HEK293 (cell line): ENCODE measurements at regions not wholly inside any gene's neighbourhood (a gene's known extent, or its start where the extent isn't known, plus 50 kb on each side); places are given as distances from the start of the nearest gene placed in this dataset.

ENCODE experiments used
- CTCF ChIA-PET: fragments of 350-600 bp; formaldehyde crosslinking; extraction: SDS; loops from one replicate; lab custom pipeline; 2021; ENCODE audit warnings: antibody characterized with exemption; lab: Yijun Ruan, JAX
- POLR2A ChIA-PET: fragments of 300-600 bp; formaldehyde crosslinking; extraction: SDS; loops from one replicate; lab custom pipeline; 2020; ENCODE audit warnings: antibody characterized with exemption, inconsistent platforms; lab: Yijun Ruan, JAX
- H3K27ac ChIP-seq: fragments of 200-500 bp; sonication (Bioruptor generic); 2 replicates; pipeline ENCODE4 v1.5.1; 2014; ENCODE audit warnings: low read depth, low read length, control low read depth, inconsistent platforms; ENCODE audit errors: extremely low read depth
- H3K36me3 ChIP-seq, 2 experiments: fragments of 200-500 bp in 1 of 2; sonication (Bioruptor generic) in 1 of 2; 1 replicate in 1 of 2; 2 replicates in 1 of 2; pipeline ENCODE4 v1.5.1; 2014 to 2017; ENCODE audit warnings: inconsistent platforms in 2 of 2, low read length in 2 of 2; ENCODE audit not compliant: control insufficient read depth in 2 of 2, insufficient read depth in 1 of 2
- H3K4me1 ChIP-seq: fragments of 200-500 bp; sonication (Bioruptor generic); 2 replicates; pipeline ENCODE4 v1.5.1; 2014; ENCODE audit warnings: mild to moderate bottlenecking, low read length, inconsistent platforms; ENCODE audit not compliant: control insufficient read depth, insufficient read depth
- H3K4me3 ChIP-seq: 2 replicates; pipeline ENCODE4 v1.5.1; 2011; ENCODE audit warnings: low read depth, mild to moderate bottlenecking, control low read depth, low read length, moderate library complexity
- H3K9me3 ChIP-seq: fragments of 200-500 bp; sonication (Bioruptor generic); 2 replicates; pipeline ENCODE4 v1.5.1; 2014; ENCODE audit warnings: low read depth, low read length, inconsistent platforms; ENCODE audit not compliant: control insufficient read depth, insufficient read depth
- AEBP2 ChIP-seq: fragments of 450-650 bp; formaldehyde crosslinking; IDR thresholded peaks from 2 replicates; pipeline ENCODE4 v1.5.1; 2016; ENCODE audit warnings: missing biosample characterization, missing genetic modification characterization, borderline replicate concordance
- EGR2 ChIP-seq: fragments of 450-650 bp; formaldehyde crosslinking; IDR thresholded peaks from 2 replicates; pipeline ENCODE4 v1.5.1; 2016; ENCODE audit warnings: low read depth, missing biosample characterization, missing genetic modification characterization
- HIC1 ChIP-seq: fragments of 450-650 bp; formaldehyde crosslinking; IDR thresholded peaks from 2 replicates; pipeline ENCODE4 v1.5.1; 2016; ENCODE audit warnings: missing biosample characterization, missing genetic modification characterization
- OSR2 ChIP-seq: fragments of 450-650 bp; formaldehyde crosslinking; IDR thresholded peaks from 2 replicates; pipeline ENCODE4 v1.5.1; 2016; ENCODE audit warnings: missing biosample characterization, missing genetic modification characterization
- PATZ1 ChIP-seq: fragments of 450-650 bp; formaldehyde crosslinking; IDR thresholded peaks from 2 replicates; pipeline ENCODE4 v1.5.1; 2016; ENCODE audit warnings: missing biosample characterization, missing genetic modification characterization
- SALL2 ChIP-seq: fragments of 450-650 bp; formaldehyde crosslinking; IDR thresholded peaks from 2 replicates; pipeline ENCODE4 v1.5.0; 2017; ENCODE audit warnings: missing biosample characterization, mild to moderate bottlenecking, missing genetic modification characterization, borderline replicate concordance
- ZBTB20 ChIP-seq: fragments of 450-650 bp; formaldehyde crosslinking; IDR thresholded peaks from 2 replicates; pipeline ENCODE4 v1.5.1; 2016; ENCODE audit warnings: missing biosample characterization, missing genetic modification characterization
- ZBTB26 ChIP-seq: fragments of 450-650 bp; formaldehyde crosslinking; optimal IDR thresholded peaks from 2 replicates; pipeline ENCODE3; 2016; ENCODE audit warnings: missing biosample characterization, mild to moderate bottlenecking, missing genetic modification characterization
- ZBTB44 ChIP-seq: fragments of 450-650 bp; IDR thresholded peaks from 2 replicates; pipeline ENCODE4 v1.5.1; 2018; ENCODE audit warnings: missing biosample characterization, mild to moderate bottlenecking, missing genetic modification characterization
- ZBTB7A ChIP-seq: fragments of 450-650 bp; formaldehyde crosslinking; IDR thresholded peaks from 2 replicates; pipeline ENCODE4 v1.5.1; 2016; ENCODE audit warnings: low read depth, missing biosample characterization, missing genetic modification characterization
- ZNF211 ChIP-seq: fragments of 450-650 bp; formaldehyde crosslinking; IDR thresholded peaks from 2 replicates; pipeline ENCODE4 v1.5.1; 2016; ENCODE audit warnings: low read depth, missing biosample characterization, missing genetic modification characterization
- ZNF221 ChIP-seq: fragments of 450-650 bp; formaldehyde crosslinking; IDR thresholded peaks from 2 replicates; pipeline ENCODE4 v1.5.1; 2017; ENCODE audit warnings: missing biosample characterization, missing genetic modification characterization, borderline replicate concordance
- ZNF23 ChIP-seq: fragments of 450-650 bp; formaldehyde crosslinking; IDR thresholded peaks from 2 replicates; pipeline ENCODE4 v1.5.1; 2016; ENCODE audit warnings: missing biosample characterization, missing genetic modification characterization, borderline replicate concordance
- ZNF362 ChIP-seq: fragments of 450-650 bp; formaldehyde crosslinking; IDR thresholded peaks from 2 replicates; pipeline ENCODE4 v1.5.1; 2016; ENCODE audit warnings: missing biosample characterization, missing genetic modification characterization
- ZNF571 ChIP-seq: fragments of 450-650 bp; formaldehyde crosslinking; IDR thresholded peaks from 2 replicates; pipeline ENCODE4 v1.5.0; 2017; ENCODE audit warnings: missing biosample characterization, missing genetic modification characterization
- ZNF585B ChIP-seq: fragments of 450-650 bp; formaldehyde crosslinking; IDR thresholded peaks from 2 replicates; pipeline ENCODE4 v1.5.1; 2016; ENCODE audit warnings: missing biosample characterization, missing genetic modification characterization
- ZNF639 ChIP-seq: fragments of 450-650 bp; formaldehyde crosslinking; IDR thresholded peaks from 2 replicates; pipeline ENCODE4 v1.5.1; 2016; ENCODE audit warnings: missing biosample characterization, missing genetic modification characterization
- ZNF707 ChIP-seq: fragments of 450-650 bp; formaldehyde crosslinking; IDR thresholded peaks from 2 replicates; pipeline ENCODE4 v1.5.1; 2016; ENCODE audit warnings: missing biosample characterization, missing genetic modification characterization
- ZSCAN4 ChIP-seq: fragments of 450-650 bp; formaldehyde crosslinking; IDR thresholded peaks from 2 replicates; pipeline ENCODE4 v1.5.1; 2017; ENCODE audit warnings: missing biosample characterization, missing genetic modification characterization

- H3K4me1 ChIP-seq = no peaks in the 10 kb centered on the region
- ChIA-PET POLR2A (no interaction called here), CTCF (no interaction called here)
- H3K36me3 ChIP-seq = no peaks in the 10 kb centered on the region
- TF ChIP-seq ZBTB20 = no peak
- no peak for TF ChIP-seq ZSCAN4 (tag by site-specific recombination)
- no peak for TF ChIP-seq AEBP2 (tag by site-specific recombination)
- TF ChIP-seq ZNF707 (tag by site-specific recombination) = no peak
- no peak for TF ChIP-seq ZBTB26 (tag by site-specific recombination)
- no peak for TF ChIP-seq ZNF639 (tag by site-specific recombination)
- TF ChIP-seq EGR2 (tag by site-specific recombination) = no peak
- no peak overlapping the region for H3K4me3 ChIP-seq
- no peaks in the 10 kb centered on the region for H3K9me3 ChIP-seq
- no peak overlapping the region for H3K27ac ChIP-seq
Observed at GRCh38 chr2:138293045-138293444, 208.5 kb upstream of the SPOPL start.

GRCh38 chr2:138293549-138293948, 208.0 kb upstream of the SPOPL start:
- POLR2A ChIA-PET = no interaction called here
- no peaks in the 10 kb centered on the region for H3K9me3 ChIP-seq
- no peaks in the 10 kb centered on the region for H3K36me3 ChIP-seq
- CTCF ChIA-PET = no interaction called here
- no peaks in the 10 kb centered on the region for H3K4me1 ChIP-seq
- no peak overlapping the region for H3K4me3 ChIP-seq
- H3K27ac ChIP-seq = no peak overlapping the region
- TF ChIP-seq SALL2 (tag by site-specific recombination) = no peak
- TF ChIP-seq ZNF221 = no peak
- TF ChIP-seq PATZ1 (tag by site-specific recombination) = no peak
- no peak for TF ChIP-seq ZBTB44 (tag by site-specific recombination)
- TF ChIP-seq ZNF23 (tag by site-specific recombination) = no peak
- TF ChIP-seq ZNF211 = no peak
- no peak for TF ChIP-seq OSR2 (tag by site-specific recombination)
- TF ChIP-seq ZNF362 = no peak
- no peak for TF ChIP-seq ZBTB7A (tag by site-specific recombination)
- TF ChIP-seq HIC1 (tag by site-specific recombination) = no peak
- no peak for TF ChIP-seq ZNF571 (tag by site-specific recombination)
- no peak for TF ChIP-seq ZNF585B (tag by site-specific recombination)
